CD4-positive, alpha-beta T cell treated with Interleukin-1 beta for 1 hour (primary cell): ENCODE measurements at regions not wholly inside any gene's neighbourhood (a gene's known extent, or its start where the extent isn't known, plus 50 kb on each side); places are given as distances from the start of the nearest gene placed in this dataset.

Experiments
- DNase-seq, 2 donors: peaks; one replicate each; pipeline ENCODE4 v3.0.0-alpha.2; 2020 to 2022

GRCh38 chr10:123536176-123536845 is 129.8 kb upstream of the GPR26 start:
- no peak for DNase-seq

GRCh38 chr10:123537188-123537961 is 128.8 kb upstream of the GPR26 start:
- no peak for DNase-seq

GRCh38 chr10:123538401-123539320 is 127.5 kb upstream of the GPR26 start:
- no peak for DNase-seq

- no peak for DNase-seq
Observed at GRCh38 chr10:123544986-123545385, 121.2 kb upstream of the GPR26 start.

GRCh38 chr10:123548770-123549169 is 117.4 kb upstream of the GPR26 start:
- DNase-seq = no peak

GRCh38 chr10:123549761-123550454 is 116.2 kb upstream of the GPR26 start:
- no peak for DNase-seq

- DNase-seq = no peak
Observed at GRCh38 chr10:123550675-123551096, 115.5 kb upstream of the GPR26 start.

- DNase-seq = no peak
Observed at GRCh38 chr10:123551259-123551658, 114.9 kb upstream of the GPR26 start.

GRCh38 chr10:123552760-123553554 is 113.2 kb upstream of the GPR26 start:
- no peak for DNase-seq

GRCh38 chr10:123553810-123554430 is 112.2 kb upstream of the GPR26 start:
- DNase-seq = no peak

GRCh38 chr10:123554656-123555055 is 111.5 kb upstream of the GPR26 start:
- DNase-seq = no peak

- DNase-seq = no peak
Observed at GRCh38 chr10:123555616-123556015, 110.5 kb upstream of the GPR26 start.

- DNase-seq = no peak
Observed at GRCh38 chr10:123556049-123556448, 110.1 kb upstream of the GPR26 start.

GRCh38 chr10:123556736-123557135 is 109.4 kb upstream of the GPR26 start:
- no peak for DNase-seq

GRCh38 chr10:123557366-123558108 is 108.6 kb upstream of the GPR26 start:
- no peak for DNase-seq

GRCh38 chr10:123558651-123559050 is 107.5 kb upstream of the GPR26 start:
- DNase-seq = no peak

GRCh38 chr10:123559066-123559822 is 106.9 kb upstream of the GPR26 start:
- DNase-seq = peak; percentile 55 to 63

GRCh38 chr10:123559823-123560092 is 106.4 kb upstream of the GPR26 start:
- DNase-seq = no peak

GRCh38 chr10:123560301-123561140 is 105.6 kb upstream of the GPR26 start:
- DNase-seq = no peak
